Gastroesophageal sphincter (tissue), 4 donors: ENCODE measurements at regions not wholly inside any gene's neighbourhood (a gene's known extent, or its start where the extent isn't known, plus 50 kb on each side); places are given as distances from the start of the nearest gene placed in this dataset.

ENCODE experiments used
- ATAC-seq: fragments of 150-250 bp; one replicate; pipeline ENCODE4 v1.9.1; 2016; ENCODE audit warnings: mild to moderate bottlenecking, moderate library complexity
- H3K27ac ChIP-seq, 4 donors: fragments of 200-600 bp; sonication (generic) in 3 of 4; 1 replicate in 3 of 4; 2 replicates in 1 of 4; pipeline ENCODE4 v1.5.1; 2016 to 2019
- H3K27me3 ChIP-seq: fragments of 200-600 bp; sonication (generic); one replicate; pipeline ENCODE4 v1.5.1; 2019
- H3K36me3 ChIP-seq, 2 donors: fragments of 200-600 bp; sonication (generic); one replicate each; pipeline ENCODE4 v1.5.1; 2019; ENCODE audit warnings: control low read depth in 1 of 2
- H3K4me1 ChIP-seq, 3 donors: fragments of 200-600 bp; sonication (generic); 1 replicate in 2 of 3; 2 replicates in 1 of 3; pipeline ENCODE4 v1.5.1; 2016 to 2019; ENCODE audit warnings: control low read depth in 2 of 3
- H3K4me3 ChIP-seq, 2 donors: fragments of 200-600 bp; sonication (generic); one replicate each; pipeline ENCODE4 v1.5.1; 2019; ENCODE audit warnings: mild to moderate bottlenecking in 1 of 2, moderate library complexity in 1 of 2
- H3K9me3 ChIP-seq, 3 donors: fragments of 200-600 bp; sonication (generic); one replicate each; pipeline ENCODE4 v1.5.1; 2017 to 2019; ENCODE audit warnings: control low read depth in 2 of 3
- CTCF ChIP-seq, 4 experiments: fragments of 200-600 bp in 2 of 4; fragments of 450-650 bp in 2 of 4; sonication (generic) in 1 of 4; IDR thresholded peaks; one replicate each; pipeline ENCODE4 v1.5.1; 2017 to 2019; ENCODE audit warnings: antibody characterized with exemption in 4 of 4, mild to moderate bottlenecking in 2 of 4, moderate library complexity in 2 of 4
- EP300 ChIP-seq: sonication (generic); formaldehyde crosslinking; IDR thresholded peaks from one replicate; pipeline ENCODE4 v1.6.1; 2017; ENCODE audit warnings: antibody characterized with exemption, mild to moderate bottlenecking
- POLR2A ChIP-seq, 2 donors: fragments of 450-650 bp; IDR thresholded peaks; one replicate each; pipeline ENCODE4 v1.6.1; 2017; ENCODE audit warnings: antibody characterized with exemption in 2 of 2, mild to moderate bottlenecking in 2 of 2, moderate library complexity in 1 of 2
- POLR2AphosphoS5 ChIP-seq: sonication (generic); formaldehyde crosslinking; IDR thresholded peaks from one replicate; pipeline ENCODE4 v1.6.1; 2017; ENCODE audit warnings: antibody characterized with exemption
- WGBS, 2 donors: methylation state at CpG; one replicate each; pipeline ENCODE4 v1.1.5; 2018; ENCODE audit warnings: low coverage in 1 of 2; 5-methylcytosine and 5-hydroxymethylcytosine counted together

GRCh38 chr1:5291889-5292288 is 637.5 kb downstream of the AJAP1 start:
- WGBS, 2 donors, result 25 to 43% methylated on average over 2 to 4 of the region's 6 CpGs
- TF ChIP-seq POLR2A (IDR thresholded peaks at IDR 0.05) (no peak), CTCF (IDR thresholded peaks at IDR 0.05) (no peak), POLR2AphosphoS5 (no peak), EP300 (no peak)
- Histone ChIP-seq H3K4me1 (no peaks in the 10 kb centered on the region), H3K36me3 (no peaks in the 10 kb centered on the region), H3K9me3 (no peaks in the 10 kb centered on the region), H3K27ac (no peak overlapping the region), H3K4me3 (no peak overlapping the region), H3K27me3 (peaks cover 50% of the 10 kb centered on the region)
- ATAC-seq, result no peak

- no peaks in the 10 kb centered on the region for H3K36me3 ChIP-seq
- no peak overlapping the region for H3K4me3 ChIP-seq
- no peak overlapping the region for H3K27ac ChIP-seq
- peaks cover 59% of the 10 kb centered on the region for H3K27me3 ChIP-seq
- H3K4me1 ChIP-seq, result no peaks in the 10 kb centered on the region
- ATAC-seq, result no peak
- TF ChIP-seq EP300 (no peak), POLR2A (IDR thresholded peaks at IDR 0.05) (no peak), POLR2AphosphoS5 (no peak), CTCF (IDR thresholded peaks at IDR 0.05) (no peak)
- H3K9me3 ChIP-seq, result no peaks in the 10 kb centered on the region
- WGBS, 2 donors, result 58 to 63% methylated on average over 12 to 13 of the region's 17 CpGs
These were observed 633.1 kb downstream of the AJAP1 start for GRCh38 chr1:5287178-5288150.

- ATAC-seq, result no peak
These were observed 631.8 kb downstream of the AJAP1 start for GRCh38 chr1:5286244-5286643.

GRCh38 chr1:5274527-5274926 is 620.1 kb downstream of the AJAP1 start:
- Histone ChIP-seq H3K9me3 (peaks cover 0 to under 1% (median 0%) of the 10 kb centered on the region in 3 donors), H3K27me3 (peaks cover 36% of the 10 kb centered on the region), H3K36me3 (no peaks in the 10 kb centered on the region), H3K4me1 (no peaks in the 10 kb centered on the region), H3K27ac (no peak overlapping the region), H3K4me3 (no peak overlapping the region)
- ATAC-seq, result no peak
- no peak for TF ChIP-seq CTCF (IDR thresholded peaks at IDR 0.05)
- WGBS, 2 donors, result 50 to 68% methylated on average over 5 of the region's 5 CpGs

More at GRCh38 chr1:5286244-5286643, 631.8 kb downstream of the AJAP1 start:
- no peak overlapping the region for H3K4me3 ChIP-seq
- WGBS, 2 donors, result 41 to 90% methylated on average over 2 of the region's 2 CpGs
- H3K27ac ChIP-seq, result no peak overlapping the region
- peaks cover 54% of the 10 kb centered on the region for H3K27me3 ChIP-seq
- no peaks in the 10 kb centered on the region for H3K4me1 ChIP-seq
- no peak for TF ChIP-seq POLR2A (IDR thresholded peaks at IDR 0.05)
- no peak for TF ChIP-seq EP300
- no peak for TF ChIP-seq POLR2AphosphoS5
- TF ChIP-seq CTCF (IDR thresholded peaks at IDR 0.05), result no peak
- H3K9me3 ChIP-seq, result no peaks in the 10 kb centered on the region
- no peaks in the 10 kb centered on the region for H3K36me3 ChIP-seq
